ENCODE measurements at regions not wholly inside any gene's neighbourhood (a gene's known extent, or its start where the extent isn't known, plus 50 kb on each side); places are given as distances from the start of the nearest gene placed in this dataset.

- no peak for DNase-seq (ENCODE audit: low read depth, low spot score)
These were observed 212.4 kb upstream of the FAR2 start for GRCh38 chr12:28936711-28937110.

- DNase-seq (ENCODE audit: low read depth, low spot score) = no peak
These were observed 211.9 kb upstream of the FAR2 start for GRCh38 chr12:28937196-28937595.

GRCh38 chr12:28938056-28938455 lies 211.0 kb upstream of the FAR2 start:
- no peak for DNase-seq (ENCODE audit: low read depth, low spot score)

DNA sequence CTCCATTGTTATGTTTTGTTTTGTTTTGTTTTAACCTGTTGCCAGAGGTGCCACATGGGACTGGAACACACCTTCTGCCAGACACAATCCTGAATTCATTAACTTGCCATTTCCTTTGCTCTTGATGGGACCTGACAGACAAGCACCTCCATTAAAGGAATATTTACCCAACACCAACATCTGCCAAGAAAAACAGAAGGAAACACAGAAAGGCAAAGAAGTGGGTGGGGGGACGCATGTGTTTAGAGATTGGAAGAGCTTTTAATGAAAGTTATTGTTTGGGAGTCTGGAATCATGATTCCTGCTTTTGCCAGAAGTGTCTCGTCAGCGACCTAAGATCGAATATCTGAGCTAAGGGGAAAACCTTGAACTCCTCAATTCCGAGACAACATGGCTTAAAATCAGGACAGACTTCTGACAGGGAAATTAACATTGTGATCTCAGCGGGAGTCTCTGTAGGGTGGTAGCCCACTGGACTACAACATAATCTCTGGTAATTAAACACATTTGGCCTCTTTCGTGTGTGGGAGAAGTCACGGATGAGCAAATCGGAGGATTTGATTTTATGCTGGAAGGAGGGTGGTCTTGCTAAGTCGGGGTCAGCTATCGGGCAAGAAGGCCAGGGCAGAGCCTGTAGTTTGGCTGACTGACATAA lies 210.4 kb upstream of the FAR2 start:
- DNase-seq (ENCODE audit: low read depth, low spot score) = no peak

GRCh38 chr12:28939427-28939826 lies 209.7 kb upstream of the FAR2 start:
- DNase-seq (ENCODE audit: low read depth, low spot score) = no peak

GRCh38 chr12:28941248-28941647 lies 207.8 kb upstream of the FAR2 start:
- no peak for DNase-seq (ENCODE audit: low read depth, low spot score)

GRCh38 chr12:28946361-28946760 lies 202.7 kb upstream of the FAR2 start:
- DNase-seq (ENCODE audit: low read depth, low spot score) = no peak

DNA sequence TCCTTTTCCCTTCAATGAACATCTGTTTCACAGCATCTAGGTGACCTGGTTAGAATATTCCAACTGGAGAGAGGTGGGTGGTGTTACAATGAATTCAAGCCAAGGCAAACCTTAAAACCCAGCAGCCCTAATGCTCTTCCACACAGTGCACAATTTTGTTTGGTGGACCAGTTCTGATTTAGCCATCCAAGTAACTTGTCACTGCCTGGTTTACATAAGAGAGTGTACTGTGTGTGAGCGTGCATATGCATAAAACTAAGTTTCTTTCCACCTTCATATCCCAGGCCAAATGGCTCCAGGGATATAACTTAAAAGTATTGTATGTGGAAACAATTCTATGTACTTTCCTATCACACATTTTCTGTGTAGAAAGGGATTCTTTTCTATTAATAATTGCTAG lies 200.4 kb upstream of the FAR2 start:
- DNase-seq (ENCODE audit: low read depth, low spot score) = no peak

GRCh38 chr12:28949184-28949583 lies 199.9 kb upstream of the FAR2 start:
- DNase-seq (ENCODE audit: low read depth, low spot score) = no peak

DNA sequence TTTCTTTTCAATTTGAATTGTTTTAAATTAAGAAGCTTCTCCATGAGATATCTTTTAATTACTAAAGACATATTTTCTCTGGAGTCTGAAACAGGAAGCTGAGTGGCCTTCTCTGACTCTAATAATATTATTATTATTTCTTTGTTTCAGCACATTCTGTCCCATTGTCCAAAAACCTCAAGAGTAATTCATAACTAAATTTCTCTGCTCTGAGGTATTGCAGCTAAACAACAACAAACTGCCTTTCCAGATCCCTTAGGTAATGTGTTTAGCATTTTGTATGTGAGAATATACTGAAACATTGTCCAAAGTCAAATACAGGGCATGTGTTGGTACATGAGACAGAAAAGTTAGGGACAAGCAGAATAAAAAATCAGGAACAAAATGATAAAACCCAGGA lies 199.0 kb upstream of the FAR2 start:
- no peak for DNase-seq (ENCODE audit: low read depth, low spot score)

- no peak for DNase-seq (ENCODE audit: low read depth, low spot score)
These were observed 197.1 kb upstream of the FAR2 start for GRCh38 chr12:28951935-28952334.

- no peak for DNase-seq (ENCODE audit: low read depth, low spot score)
These were observed 194.7 kb upstream of the FAR2 start for GRCh38 chr12:28954333-28954732.

GRCh38 chr12:28955491-28955890 lies 193.6 kb upstream of the FAR2 start:
- peak; percentile 13 for DNase-seq (ENCODE audit: low read depth, low spot score)

DNA sequence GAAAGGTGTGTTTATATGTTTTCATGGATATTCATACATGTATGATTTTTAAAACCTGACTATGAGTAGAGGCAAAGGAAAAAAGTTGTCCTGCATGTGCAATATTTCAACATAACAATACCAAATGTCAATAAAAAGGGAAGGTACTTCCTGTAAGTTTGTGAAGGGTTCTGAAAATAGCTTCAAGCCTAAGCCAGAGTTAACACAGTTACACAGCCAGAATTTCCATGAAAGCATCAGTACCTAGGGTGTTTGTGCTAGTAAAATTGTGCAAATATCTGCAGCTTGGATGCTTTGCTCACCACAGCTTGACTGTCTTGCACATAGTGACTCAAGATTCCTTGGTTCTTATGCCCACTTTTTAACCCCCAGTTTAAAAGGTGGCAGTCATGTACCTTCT lies 193.1 kb upstream of the FAR2 start:
- no peak for DNase-seq (ENCODE audit: low read depth, low spot score)

GRCh38 chr12:28958553-28959195 lies 190.4 kb upstream of the FAR2 start:
- no peak for DNase-seq (ENCODE audit: low read depth, low spot score)

- no peak for DNase-seq (ENCODE audit: low read depth, low spot score)
These were observed 187.1 kb upstream of the FAR2 start for GRCh38 chr12:28961948-28962384.

DNA sequence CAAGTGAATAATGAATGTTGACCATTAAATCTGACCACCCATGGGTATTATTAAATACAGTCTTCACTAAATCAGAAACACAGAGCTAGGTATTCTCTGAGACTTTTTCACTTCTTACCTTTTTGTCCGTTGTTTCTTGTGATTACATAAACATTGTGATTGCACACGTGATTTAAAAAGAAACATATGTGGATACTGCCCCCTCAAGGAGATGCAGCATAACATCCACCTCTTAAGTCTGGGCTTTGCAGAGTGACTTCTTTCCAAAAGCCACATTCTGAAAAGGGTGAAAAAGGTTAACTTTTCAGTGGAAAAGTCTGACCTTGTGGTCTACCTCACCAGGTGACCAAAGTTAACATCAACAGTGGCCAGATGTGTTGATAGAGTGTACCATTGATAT lies 185.5 kb upstream of the FAR2 start:
- DNase-seq (ENCODE audit: low read depth, low spot score) = no peak

- no peak for DNase-seq (ENCODE audit: low read depth, low spot score)
These were observed 182.9 kb upstream of the FAR2 start for GRCh38 chr12:28966046-28966780.

- no peak for DNase-seq (ENCODE audit: low read depth, low spot score)
These were observed 181.7 kb upstream of the FAR2 start for GRCh38 chr12:28967426-28967825.

- no peak for DNase-seq (ENCODE audit: low read depth, low spot score)
These were observed 175.6 kb upstream of the FAR2 start for GRCh38 chr12:28973491-28973890.

DNA sequence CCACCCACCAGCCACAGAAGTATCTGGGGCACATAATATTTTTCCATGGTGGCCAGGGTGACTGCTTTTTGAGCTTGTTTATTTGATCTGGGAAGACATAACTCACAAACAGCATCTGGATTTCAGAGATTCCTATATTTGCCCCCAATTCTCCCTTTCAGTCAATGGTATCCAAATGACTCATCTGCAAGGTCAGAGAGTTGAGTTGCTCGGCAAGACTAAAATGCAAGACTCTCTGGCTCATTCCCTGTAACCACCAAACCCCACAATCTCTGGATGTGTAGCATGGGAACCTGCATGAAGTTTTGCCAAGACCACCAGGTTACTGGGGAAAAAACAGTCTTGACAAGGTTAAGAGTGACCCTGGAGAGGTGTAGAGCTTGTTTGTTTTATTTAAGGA lies 174.9 kb upstream of the FAR2 start:
- no peak for DNase-seq (ENCODE audit: low read depth, low spot score)

DNA sequence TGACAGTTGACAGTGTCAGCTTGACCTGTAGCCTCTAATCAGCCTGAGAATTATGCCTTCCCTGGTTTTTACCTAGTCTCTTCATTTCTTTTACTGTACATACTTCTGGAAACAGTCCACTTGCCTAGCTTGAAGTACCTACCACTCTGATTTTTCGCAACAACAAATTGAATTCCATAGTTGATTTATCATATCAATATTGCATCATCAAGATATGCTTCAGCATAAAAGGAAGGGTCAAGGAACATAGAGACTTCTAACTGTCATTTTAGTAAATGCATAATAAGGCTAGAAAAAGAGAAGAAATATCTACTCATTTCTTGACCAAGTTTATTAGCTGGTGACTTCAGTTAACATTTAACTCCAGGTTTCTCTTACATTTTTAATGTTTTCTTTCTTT lies 174.2 kb upstream of the FAR2 start:
- DNase-seq (ENCODE audit: low read depth, low spot score) = no peak

Data from brain pericyte (primary cell).